ENCODE measurements at regions not wholly inside any gene's neighbourhood (a gene's known extent, or its start where the extent isn't known, plus 50 kb on each side); places are given as distances from the start of the nearest gene placed in this dataset.

GRCh38 chr1:184821658-184822057, 67.0 kb upstream of the EDEM3 start (continued):
- TF ChIP-seq ZFP36 (IDR thresholded peaks at IDR 0.05; ENCODE audit: borderline replicate concordance, low read depth, low read length, partially characterized antibody) (no peak), ZNF460 (CRISPR knock-in tag; IDR thresholded peaks at IDR 0.05; ENCODE audit: borderline replicate concordance) (no peak), JUND (CRISPR knock-in tag; IDR thresholded peaks at IDR 0.05) (no peak), NR2F1 (CRISPR knock-in tag; IDR thresholded peaks at IDR 0.05) (no peak), MED1 (CRISPR knock-in tag; IDR thresholded peaks at IDR 0.05) (no peak)
- TF ChIP-seq, protein P1, sequence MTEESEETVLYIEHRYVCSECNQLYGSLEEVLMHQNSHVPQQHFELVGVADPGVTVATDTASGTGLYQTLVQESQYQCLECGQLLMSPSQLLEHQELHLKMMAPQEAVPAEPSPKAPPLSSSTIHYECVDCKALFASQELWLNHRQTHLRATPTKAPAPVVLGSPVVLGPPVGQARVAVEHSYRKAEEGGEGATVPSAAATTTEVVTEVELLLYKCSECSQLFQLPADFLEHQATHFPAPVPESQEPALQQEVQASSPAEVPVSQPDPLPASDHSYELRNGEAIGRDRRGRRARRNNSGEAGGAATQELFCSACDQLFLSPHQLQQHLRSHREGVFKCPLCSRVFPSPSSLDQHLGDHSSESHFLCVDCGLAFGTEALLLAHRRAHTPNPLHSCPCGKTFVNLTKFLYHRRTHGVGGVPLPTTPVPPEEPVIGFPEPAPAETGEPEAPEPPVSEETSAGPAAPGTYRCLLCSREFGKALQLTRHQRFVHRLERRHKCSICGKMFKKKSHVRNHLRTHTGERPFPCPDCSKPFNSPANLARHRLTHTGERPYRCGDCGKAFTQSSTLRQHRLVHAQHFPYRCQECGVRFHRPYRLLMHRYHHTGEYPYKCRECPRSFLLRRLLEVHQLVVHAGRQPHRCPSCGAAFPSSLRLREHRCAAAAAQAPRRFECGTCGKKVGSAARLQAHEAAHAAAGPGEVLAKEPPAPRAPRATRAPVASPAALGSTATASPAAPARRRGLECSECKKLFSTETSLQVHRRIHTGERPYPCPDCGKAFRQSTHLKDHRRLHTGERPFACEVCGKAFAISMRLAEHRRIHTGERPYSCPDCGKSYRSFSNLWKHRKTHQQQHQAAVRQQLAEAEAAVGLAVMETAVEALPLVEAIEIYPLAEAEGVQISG (CRISPR knock-in tag; IDR thresholded peaks at IDR 0.05), result no peak
- TF ChIP-seq, protein P2, sequence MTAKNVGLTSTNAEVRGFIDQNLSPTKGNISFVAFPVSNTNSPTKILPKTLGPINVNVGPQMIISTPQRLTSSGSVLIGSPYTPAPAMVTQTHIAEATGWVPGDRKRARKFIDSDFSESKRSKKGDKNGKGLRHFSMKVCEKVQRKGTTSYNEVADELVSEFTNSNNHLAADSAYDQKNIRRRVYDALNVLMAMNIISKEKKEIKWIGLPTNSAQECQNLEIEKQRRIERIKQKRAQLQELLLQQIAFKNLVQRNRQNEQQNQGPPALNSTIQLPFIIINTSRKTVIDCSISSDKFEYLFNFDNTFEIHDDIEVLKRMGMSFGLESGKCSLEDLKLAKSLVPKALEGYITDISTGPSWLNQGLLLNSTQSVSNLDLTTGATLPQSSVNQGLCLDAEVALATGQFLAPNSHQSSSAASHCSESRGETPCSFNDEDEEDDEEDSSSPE (CRISPR knock-in tag; IDR thresholded peaks at IDR 0.05), result no peak

DNA sequence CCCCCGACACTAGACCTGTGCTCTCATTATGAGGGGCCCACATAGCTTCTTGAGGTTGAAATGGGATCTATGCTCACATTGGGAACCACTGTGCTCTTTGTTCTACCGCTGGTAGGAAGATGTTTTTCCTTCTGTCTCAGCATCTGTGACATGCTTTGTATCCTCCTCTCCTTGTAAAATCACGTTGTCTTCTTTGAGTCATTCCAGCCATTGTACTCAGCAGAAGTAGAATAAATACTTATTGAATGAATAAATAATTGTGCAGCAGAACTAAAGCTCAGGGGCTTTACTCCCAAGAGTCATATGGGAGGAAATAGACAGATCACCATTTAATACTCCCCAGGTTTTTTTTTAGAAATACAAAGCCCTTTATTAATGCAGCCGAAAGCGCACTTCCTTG, 66.3 kb upstream of the EDEM3 start:
- no peak overlapping the region for H3K4me2 ChIP-seq (ENCODE audit: low read depth, low read length)
- no peaks in the 10 kb centered on the region for H4K20me1 ChIP-seq (ENCODE audit: insufficient read depth, low read length)
- BruUV-seq (replicated peaks), result no TSS peak
- TF ChIP-seq CHD2 (IDR thresholded peaks at IDR 0.05; ENCODE audit: low read depth, low read length) (no peak), PLRG1 (conservative IDR thresholded peaks at IDR 0.05) (no peak), ZMYM2 (CRISPR knock-in tag; IDR thresholded peaks at IDR 0.05) (no peak), ZFP36L2 (CRISPR knock-in tag; IDR thresholded peaks at IDR 0.05) (no peak), SNAPC2 (CRISPR knock-in tag; IDR thresholded peaks at IDR 0.05) (no peak), ZNF230 (CRISPR knock-in tag; IDR thresholded peaks at IDR 0.05) (no peak), NFATC3 (CRISPR knock-in tag; IDR thresholded peaks at IDR 0.05) (no peak), ZBTB42 (CRISPR knock-in tag; IDR thresholded peaks at IDR 0.05) (no peak)
- TF ChIP-seq, protein P3, sequence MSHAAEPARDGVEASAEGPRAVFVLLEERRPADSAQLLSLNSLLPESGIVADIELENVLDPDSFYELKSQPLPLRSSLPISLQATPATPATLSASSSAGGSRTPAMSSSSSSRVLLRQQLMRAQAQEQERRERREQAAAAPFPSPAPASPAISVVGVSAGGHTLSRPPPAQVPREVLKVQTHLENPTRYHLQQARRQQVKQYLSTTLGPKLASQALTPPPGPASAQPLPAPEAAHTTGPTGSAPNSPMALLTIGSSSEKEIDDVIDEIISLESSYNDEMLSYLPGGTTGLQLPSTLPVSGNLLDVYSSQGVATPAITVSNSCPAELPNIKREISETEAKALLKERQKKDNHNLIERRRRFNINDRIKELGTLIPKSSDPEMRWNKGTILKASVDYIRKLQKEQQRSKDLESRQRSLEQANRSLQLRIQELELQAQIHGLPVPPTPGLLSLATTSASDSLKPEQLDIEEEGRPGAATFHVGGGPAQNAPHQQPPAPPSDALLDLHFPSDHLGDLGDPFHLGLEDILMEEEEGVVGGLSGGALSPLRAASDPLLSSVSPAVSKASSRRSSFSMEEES (CRISPR knock-in tag; IDR thresholded peaks at IDR 0.05), result no peak

More for the DNA sequence above, 66.3 kb upstream of the EDEM3 start:
- Histone ChIP-seq H3K4me3 (replicated peaks in 1 of 3; ENCODE audit: insufficient read depth in 1 of 3, low read depth in 2 of 3, low read length in 3 of 3) (no peak overlapping the region), H3K9ac (ENCODE audit: insufficient read depth, low read depth, low read length) (no peak overlapping the region), H2AFZ (ENCODE audit: low read length) (no peak overlapping the region), H3K27me3 (ENCODE audit: control insufficient read depth in 1 of 2, insufficient read depth in 2 of 2, low read length in 2 of 2) (peaks cover 2 to 18% of the 10 kb centered on the region in 2 experiments; a peak in 2 of 5 replicates), H3K36me3 (replicated peaks in 1 of 2; ENCODE audit: control insufficient read depth in 1 of 2, insufficient read depth in 2 of 2, low read length in 2 of 2) (no peaks in the 10 kb centered on the region), H3K9me3 (ENCODE audit: low read length) (no peaks in the 10 kb centered on the region), H3K79me2 (ENCODE audit: insufficient read depth, low read length) (no peaks in the 10 kb centered on the region), H3K27ac (ENCODE audit: extremely low read length, insufficient read depth, low read length) (no peak overlapping the region), H3K4me1 (ENCODE audit: insufficient read depth, low read length) (no peaks in the 10 kb centered on the region)
- FAIRE-seq, result no peak
- POLR2A ChIA-PET, result no interaction called here
- ATAC-seq, result no peak
- CTCF ChIA-PET (ENCODE audit: low intra/inter-chr PET ratio, low total read pairs), result no interaction called here
- intact Hi-C loops (cut with micrococcal nuclease; ENCODE audit: unreplicated experiment), result no loop called here
- no peak for DNase-seq (ENCODE audit: low spot score)
- in situ Hi-C loops (cut with HindIII; ENCODE audit: extremely low pct_ligation_motif_present, low pct_unique_long_range_greater_than_20kb), result loop anchor here (25.0 kb wide), 1 partner anchor 866 kb away; no protein-coding TSS in a partner anchor
- WGBS (ENCODE audit: low lambda C conversion rate), result 42% methylated on average over 5 of the region's 5 CpGs
